HepG2 (cell line): ENCODE measurements at regions not wholly inside any gene's neighbourhood (a gene's known extent, or its start where the extent isn't known, plus 50 kb on each side); places are given as distances from the start of the nearest gene placed in this dataset.

Experiments used
- CAMTA2 ChIP-seq: sonication (generic); formaldehyde crosslinking; IDR thresholded peaks from 2 replicates; pipeline ENCODE4 v1.4.0; 2020; ENCODE audit warnings: mild to moderate bottlenecking, missing genetic modification reagents, borderline replicate concordance
- CBFB ChIP-seq: sonication (generic); formaldehyde crosslinking; IDR thresholded peaks from 2 replicates; pipeline ENCODE4 v1.4.0; 2020; ENCODE audit warnings: missing genetic modification reagents
- HNRNPL ChIP-seq: fragments of 200-400 bp; formaldehyde crosslinking; IDR thresholded peaks from 2 replicates; pipeline ENCODE4 v1.6.1; 2017; ENCODE audit warnings: mild to moderate bottlenecking, low read depth, low read length
- JUNB ChIP-seq: sonication (generic); formaldehyde crosslinking; IDR thresholded peaks from 2 replicates; pipeline ENCODE4 v1.8.0; 2022; ENCODE audit warnings: missing genetic modification reagents, mild to moderate bottlenecking, borderline replicate concordance
- MXI1 ChIP-seq: IDR thresholded peaks from 3 replicates; pipeline ENCODE4 v1.6.1; 2012; ENCODE audit warnings: low read depth, low read length, inconsistent platforms, borderline replicate concordance
- MYC ChIP-seq: sonication (generic); formaldehyde crosslinking; IDR thresholded peaks from 2 replicates; pipeline ENCODE4 v1.9.0; 2021; ENCODE audit warnings: missing genetic modification reagents, borderline replicate concordance
- NR2C2 ChIP-seq: sonication (generic); formaldehyde crosslinking; IDR thresholded peaks from 2 replicates; pipeline ENCODE4 v1.4.0; 2020; ENCODE audit warnings: missing genetic modification reagents, mild to moderate bottlenecking, moderate library complexity, borderline replicate concordance
- TBP ChIP-seq: sonication (generic); formaldehyde crosslinking; IDR thresholded peaks from 2 replicates; pipeline ENCODE4 v1.5.0; 2020; ENCODE audit warnings: missing genetic modification reagents
- ZNF138 ChIP-seq: sonication (generic); formaldehyde crosslinking; IDR thresholded peaks from 2 replicates; pipeline ENCODE4 v1.5.0; 2020; ENCODE audit warnings: mild to moderate bottlenecking, low read depth, missing genetic modification reagents
- ZNF20 ChIP-seq: sonication (generic); formaldehyde crosslinking; IDR thresholded peaks from 2 replicates; pipeline ENCODE4 v1.4.0; 2020; ENCODE audit warnings: mild to moderate bottlenecking, moderate library complexity, missing genetic modification reagents
- ZNF354B ChIP-seq: sonication (generic); formaldehyde crosslinking; IDR thresholded peaks from 2 replicates; pipeline ENCODE4 v1.8.0; 2022; ENCODE audit warnings: mild to moderate bottlenecking, missing genetic modification reagents
- TF ChIP-seq, protein P1 (sequence below): sonication (generic); formaldehyde crosslinking; IDR thresholded peaks from 2 replicates; pipeline ENCODE4 v1.4.0; 2020; ENCODE audit warnings: mild to moderate bottlenecking, missing genetic modification reagents
- TF ChIP-seq, protein P2 (sequence below): IDR thresholded peaks from 2 replicates; pipeline ENCODE4 v1.6.1; 2018; ENCODE audit warnings: missing genetic modification reagents

DNA sequence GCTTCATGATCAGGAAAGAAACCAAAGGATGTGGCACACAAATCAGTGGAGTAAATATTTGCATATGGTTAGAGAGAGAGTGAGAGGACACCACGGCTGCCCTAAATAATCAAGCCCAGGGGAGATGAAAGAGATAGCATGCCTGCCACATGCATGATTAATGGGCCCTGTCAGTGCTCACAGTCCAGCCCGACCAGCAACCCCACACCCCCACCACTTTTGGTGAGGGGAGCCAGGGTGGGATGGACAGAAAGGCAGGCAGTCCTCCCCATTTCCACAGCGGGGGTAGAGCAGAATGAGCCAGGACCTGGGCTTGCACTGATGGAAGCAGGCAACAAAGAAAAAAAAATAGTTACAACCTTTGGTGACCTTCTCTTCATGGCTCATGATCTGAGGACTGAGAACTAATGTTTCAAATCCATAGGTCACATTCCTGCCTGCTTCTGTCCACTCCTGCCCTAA lies 545.0 kb downstream of the ETS1 start:
- TF ChIP-seq ZNF20 (no peak), NR2C2 (CRISPR knock-in tag) (no peak), MYC (CRISPR knock-in tag) (no peak), ZNF354B (no peak), MXI1 (no peak), JUNB (CRISPR knock-in tag) (no peak), CAMTA2 (CRISPR knock-in tag) (no peak), TBP (CRISPR knock-in tag) (no peak), CBFB (CRISPR knock-in tag) (no peak), HNRNPL (no peak), ZNF138 (CRISPR knock-in tag) (no peak)
- TF ChIP-seq, protein P1, sequence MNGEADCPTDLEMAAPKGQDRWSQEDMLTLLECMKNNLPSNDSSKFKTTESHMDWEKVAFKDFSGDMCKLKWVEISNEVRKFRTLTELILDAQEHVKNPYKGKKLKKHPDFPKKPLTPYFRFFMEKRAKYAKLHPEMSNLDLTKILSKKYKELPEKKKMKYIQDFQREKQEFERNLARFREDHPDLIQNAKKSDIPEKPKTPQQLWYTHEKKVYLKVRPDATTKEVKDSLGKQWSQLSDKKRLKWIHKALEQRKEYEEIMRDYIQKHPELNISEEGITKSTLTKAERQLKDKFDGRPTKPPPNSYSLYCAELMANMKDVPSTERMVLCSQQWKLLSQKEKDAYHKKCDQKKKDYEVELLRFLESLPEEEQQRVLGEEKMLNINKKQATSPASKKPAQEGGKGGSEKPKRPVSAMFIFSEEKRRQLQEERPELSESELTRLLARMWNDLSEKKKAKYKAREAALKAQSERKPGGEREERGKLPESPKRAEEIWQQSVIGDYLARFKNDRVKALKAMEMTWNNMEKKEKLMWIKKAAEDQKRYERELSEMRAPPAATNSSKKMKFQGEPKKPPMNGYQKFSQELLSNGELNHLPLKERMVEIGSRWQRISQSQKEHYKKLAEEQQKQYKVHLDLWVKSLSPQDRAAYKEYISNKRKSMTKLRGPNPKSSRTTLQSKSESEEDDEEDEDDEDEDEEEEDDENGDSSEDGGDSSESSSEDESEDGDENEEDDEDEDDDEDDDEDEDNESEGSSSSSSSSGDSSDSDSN (CRISPR knock-in tag): no peak
- TF ChIP-seq, protein P2, sequence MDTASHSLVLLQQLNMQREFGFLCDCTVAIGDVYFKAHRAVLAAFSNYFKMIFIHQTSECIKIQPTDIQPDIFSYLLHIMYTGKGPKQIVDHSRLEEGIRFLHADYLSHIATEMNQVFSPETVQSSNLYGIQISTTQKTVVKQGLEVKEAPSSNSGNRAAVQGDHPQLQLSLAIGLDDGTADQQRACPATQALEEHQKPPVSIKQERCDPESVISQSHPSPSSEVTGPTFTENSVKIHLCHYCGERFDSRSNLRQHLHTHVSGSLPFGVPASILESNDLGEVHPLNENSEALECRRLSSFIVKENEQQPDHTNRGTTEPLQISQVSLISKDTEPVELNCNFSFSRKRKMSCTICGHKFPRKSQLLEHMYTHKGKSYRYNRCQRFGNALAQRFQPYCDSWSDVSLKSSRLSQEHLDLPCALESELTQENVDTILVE: no peak
